Peyer's patch (tissue), 4 donors: ENCODE measurements at regions not wholly inside any gene's neighbourhood (a gene's known extent, or its start where the extent isn't known, plus 50 kb on each side); places are given as distances from the start of the nearest gene placed in this dataset.

Experiments used
- POLR2A ChIP-seq, 2 donors: fragments of 450-650 bp; IDR thresholded peaks; one replicate each; pipeline ENCODE4 v1.5.1; 2017; ENCODE audit warnings: antibody characterized with exemption in 2 of 2, mild to moderate bottlenecking in 2 of 2, moderate library complexity in 2 of 2
- TF ChIP-seq, protein P1 (sequence below), 6 experiments: fragments of 450-650 bp in 4 of 6; fragments of 200-600 bp in 2 of 6; sonication (generic) in 1 of 6; IDR thresholded peaks; one replicate each; pipeline ENCODE4 v1.5.1; 2017 to 2019; ENCODE audit warnings: antibody characterized with exemption in 6 of 6, mild to moderate bottlenecking in 3 of 6, moderate library complexity in 1 of 6

DNA sequence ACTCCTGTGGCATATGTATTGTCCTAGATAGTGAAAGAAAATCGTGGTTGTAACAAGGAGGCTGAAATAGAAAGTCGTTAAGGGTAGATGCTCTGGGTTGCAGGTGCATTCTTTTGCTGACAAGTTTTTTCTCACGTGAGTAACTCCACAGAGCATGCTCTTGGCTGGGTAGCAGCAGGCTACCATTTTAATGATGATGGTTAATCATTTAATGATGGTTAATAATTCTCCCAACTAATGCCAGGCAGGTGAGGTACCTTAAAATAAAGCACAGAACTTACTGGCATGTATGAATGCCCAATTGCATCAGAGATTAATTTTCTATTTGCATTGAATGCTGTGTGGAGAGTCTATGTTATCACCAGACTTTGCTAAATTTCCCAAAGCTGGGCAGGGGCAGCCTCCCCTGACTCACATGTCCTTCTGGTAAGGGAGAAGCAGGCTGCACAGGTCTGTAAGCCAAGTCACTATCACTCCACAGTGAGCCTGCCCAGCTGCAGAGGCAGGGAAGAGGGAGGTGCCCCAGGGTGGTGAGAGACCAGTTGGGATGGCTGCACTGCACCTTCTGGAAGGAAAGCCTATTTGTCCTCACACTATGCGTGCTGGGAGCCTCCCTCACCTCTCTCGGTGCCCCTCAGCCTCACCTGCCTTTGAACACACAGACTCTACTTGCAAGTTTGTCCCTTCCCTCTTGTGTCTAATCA is 287.0 kb upstream of the IGFBP3 start:
- TF ChIP-seq, protein P1, sequence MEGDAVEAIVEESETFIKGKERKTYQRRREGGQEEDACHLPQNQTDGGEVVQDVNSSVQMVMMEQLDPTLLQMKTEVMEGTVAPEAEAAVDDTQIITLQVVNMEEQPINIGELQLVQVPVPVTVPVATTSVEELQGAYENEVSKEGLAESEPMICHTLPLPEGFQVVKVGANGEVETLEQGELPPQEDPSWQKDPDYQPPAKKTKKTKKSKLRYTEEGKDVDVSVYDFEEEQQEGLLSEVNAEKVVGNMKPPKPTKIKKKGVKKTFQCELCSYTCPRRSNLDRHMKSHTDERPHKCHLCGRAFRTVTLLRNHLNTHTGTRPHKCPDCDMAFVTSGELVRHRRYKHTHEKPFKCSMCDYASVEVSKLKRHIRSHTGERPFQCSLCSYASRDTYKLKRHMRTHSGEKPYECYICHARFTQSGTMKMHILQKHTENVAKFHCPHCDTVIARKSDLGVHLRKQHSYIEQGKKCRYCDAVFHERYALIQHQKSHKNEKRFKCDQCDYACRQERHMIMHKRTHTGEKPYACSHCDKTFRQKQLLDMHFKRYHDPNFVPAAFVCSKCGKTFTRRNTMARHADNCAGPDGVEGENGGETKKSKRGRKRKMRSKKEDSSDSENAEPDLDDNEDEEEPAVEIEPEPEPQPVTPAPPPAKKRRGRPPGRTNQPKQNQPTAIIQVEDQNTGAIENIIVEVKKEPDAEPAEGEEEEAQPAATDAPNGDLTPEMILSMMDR (IDR thresholded peaks at IDR 0.05): no peak
- no peak for TF ChIP-seq POLR2A (IDR thresholded peaks at IDR 0.05)
